ENCODE measurements at regions not wholly inside any gene's neighbourhood (a gene's known extent, or its start where the extent isn't known, plus 50 kb on each side); places are given as distances from the start of the nearest gene placed in this dataset.
A peak's percentile ranks its signal among the peaks of the same experiment; 100 is the strongest.

- no peak for DNase-seq (ENCODE audit: insufficient read length, low spot score)
- TF ChIP-seq, protein P1, sequence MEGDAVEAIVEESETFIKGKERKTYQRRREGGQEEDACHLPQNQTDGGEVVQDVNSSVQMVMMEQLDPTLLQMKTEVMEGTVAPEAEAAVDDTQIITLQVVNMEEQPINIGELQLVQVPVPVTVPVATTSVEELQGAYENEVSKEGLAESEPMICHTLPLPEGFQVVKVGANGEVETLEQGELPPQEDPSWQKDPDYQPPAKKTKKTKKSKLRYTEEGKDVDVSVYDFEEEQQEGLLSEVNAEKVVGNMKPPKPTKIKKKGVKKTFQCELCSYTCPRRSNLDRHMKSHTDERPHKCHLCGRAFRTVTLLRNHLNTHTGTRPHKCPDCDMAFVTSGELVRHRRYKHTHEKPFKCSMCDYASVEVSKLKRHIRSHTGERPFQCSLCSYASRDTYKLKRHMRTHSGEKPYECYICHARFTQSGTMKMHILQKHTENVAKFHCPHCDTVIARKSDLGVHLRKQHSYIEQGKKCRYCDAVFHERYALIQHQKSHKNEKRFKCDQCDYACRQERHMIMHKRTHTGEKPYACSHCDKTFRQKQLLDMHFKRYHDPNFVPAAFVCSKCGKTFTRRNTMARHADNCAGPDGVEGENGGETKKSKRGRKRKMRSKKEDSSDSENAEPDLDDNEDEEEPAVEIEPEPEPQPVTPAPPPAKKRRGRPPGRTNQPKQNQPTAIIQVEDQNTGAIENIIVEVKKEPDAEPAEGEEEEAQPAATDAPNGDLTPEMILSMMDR (IDR thresholded peaks at IDR 0.05; ENCODE audit: insufficient read depth, missing control alignments), result peak; percentile 97
- FAIRE-seq, result peak; percentile 69
Observed at GRCh38 chr1:98051065-98051675, 130.3 kb upstream of the DPYD start.

- FAIRE-seq (peak; percentile 79), DNase-seq (ENCODE audit: insufficient read length, low spot score) (no peak)
- TF ChIP-seq, protein P1 (IDR thresholded peaks at IDR 0.05; ENCODE audit: insufficient read depth, missing control alignments), result no peak
Observed at GRCh38 chr1:98049370-98050135, 128.7 kb upstream of the DPYD start.

GRCh38 chr1:98048751-98049325 lies 128.0 kb upstream of the DPYD start:
- no peak for DNase-seq (ENCODE audit: insufficient read length, low spot score)
- TF ChIP-seq, protein P1 (IDR thresholded peaks at IDR 0.05; ENCODE audit: insufficient read depth, missing control alignments), result no peak
- no peak for FAIRE-seq

GRCh38 chr1:98048244-98048643 lies 127.4 kb upstream of the DPYD start:
- FAIRE-seq (no peak), DNase-seq (ENCODE audit: insufficient read length, low spot score) (no peak)
- TF ChIP-seq, protein P1 (IDR thresholded peaks at IDR 0.05; ENCODE audit: insufficient read depth, missing control alignments), result no peak

DNA sequence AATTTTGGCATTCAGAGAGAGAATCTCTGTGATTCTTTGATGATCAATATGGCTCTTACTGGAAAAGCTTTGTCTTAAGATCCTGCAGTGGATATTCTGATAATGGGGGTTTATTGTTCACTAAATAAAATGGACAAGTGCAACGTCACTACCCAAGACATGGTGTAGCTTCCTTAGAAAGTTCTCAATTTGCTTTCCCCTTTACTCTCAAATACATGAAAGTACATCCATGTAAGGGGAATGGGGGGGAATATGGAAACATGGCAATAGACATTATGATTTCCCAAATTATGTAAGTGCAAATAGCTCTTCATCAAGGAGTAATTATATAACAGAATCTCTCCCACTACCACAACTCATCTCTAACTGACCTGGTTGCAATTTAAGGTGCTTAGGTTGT lies 126.3 kb upstream of the DPYD start:
- TF ChIP-seq, protein P1 (IDR thresholded peaks at IDR 0.05; ENCODE audit: insufficient read depth, missing control alignments), result no peak
- DNase-seq (ENCODE audit: insufficient read length, low spot score), result no peak
- FAIRE-seq, result no peak

GRCh38 chr1:98045767-98046641 lies 125.2 kb upstream of the DPYD start:
- TF ChIP-seq, protein P1 (IDR thresholded peaks at IDR 0.05; ENCODE audit: insufficient read depth, missing control alignments), result no peak
- FAIRE-seq (no peak), DNase-seq (ENCODE audit: insufficient read length, low spot score) (no peak)
